ENCODE measurements at regions not wholly inside any gene's neighbourhood (a gene's known extent, or its start where the extent isn't known, plus 50 kb on each side); places are given as distances from the start of the nearest gene placed in this dataset.
A peak's percentile ranks its signal among the peaks of the same experiment; 100 is the strongest.

DNA sequence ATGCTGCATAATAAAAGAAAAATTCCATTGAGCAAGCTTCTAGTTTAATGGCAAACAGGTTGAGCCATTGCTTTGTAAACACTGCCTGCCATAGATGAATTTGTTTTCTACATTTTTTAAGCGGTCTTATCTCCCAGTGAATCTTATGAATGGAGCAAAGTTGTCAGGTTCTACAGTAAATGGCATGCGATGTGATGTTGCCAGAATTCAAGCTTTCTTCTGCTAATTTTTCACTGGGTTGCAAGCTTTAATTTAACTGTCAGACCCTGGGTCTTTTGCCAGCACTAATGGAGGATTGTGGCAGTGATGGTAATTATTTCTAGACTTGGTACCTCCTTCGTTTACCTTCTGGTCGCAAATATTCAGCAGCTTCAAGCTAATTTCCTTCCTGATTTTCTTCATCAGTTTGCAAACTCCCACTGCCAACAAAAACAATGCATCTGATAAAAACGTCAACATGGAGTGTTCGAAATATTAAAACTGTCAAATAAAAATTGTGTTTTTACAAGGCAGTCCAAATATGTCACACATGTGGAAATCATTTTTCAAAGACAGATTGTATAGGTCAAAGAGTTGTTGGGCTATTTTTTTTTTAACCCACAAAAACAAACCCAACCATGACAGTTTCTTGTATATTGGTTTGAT, 274.2 kb upstream of the ERCC4 start:
- Histone ChIP-seq H4K20me1 (replicated peaks; ENCODE audit: control insufficient read depth, insufficient read depth, low read length) (no peaks in the 10 kb centered on the region), H3K36me3 (ENCODE audit: control insufficient read depth, insufficient read depth, low read length) (no peaks in the 10 kb centered on the region), H3K79me2 (ENCODE audit: control insufficient read depth, insufficient read depth, low read length) (no peaks in the 10 kb centered on the region), H3K4me1 (replicated peaks in 1 of 2; ENCODE audit: control insufficient read depth in 2 of 2, insufficient read depth in 2 of 2, low read length in 2 of 2) (no peaks in the 10 kb centered on the region), H3K9ac (ENCODE audit: insufficient read depth in 1 of 2, low read depth in 2 of 2, low read length in 2 of 2) (no peak overlapping the region), H3K9me1 (ENCODE audit: control insufficient read depth, insufficient read depth, low read length) (no peaks in the 10 kb centered on the region), H3K27ac (ENCODE audit: extremely low read depth, low read depth, low read length) (no peak overlapping the region), H3K4me2 (ENCODE audit: insufficient read depth, low read length) (no peak overlapping the region), H3K4me3 (no peak overlapping the region), H3K9me3 (replicated peaks; ENCODE audit: control insufficient read depth, insufficient read depth, low read depth, low read length) (no peaks in the 10 kb centered on the region), H3K27me3 (ENCODE audit: control insufficient read depth in 2 of 2, insufficient read depth in 2 of 2, low read length in 2 of 2) (peaks cover 0 to 4% of the 10 kb centered on the region in 2 experiments; a peak in 2 of 5 replicates), H2AFZ (ENCODE audit: low read depth, low read length) (no peak overlapping the region)
- ChIA-PET CTCF (ENCODE audit: low intra/inter-chr PET ratio) (no interaction called here), POLR2A (no interaction called here)
- DNase-seq (ENCODE audit: extremely low read depth in 1 of 4, low spot score in 3 of 4) (no peak), ATAC-seq (no peak), FAIRE-seq (no peak)
- intact Hi-C loops (cut with micrococcal nuclease) (no loop called here), in situ Hi-C loops (cut with MboI) (no loop called here)
- WGBS (ENCODE audit: insufficient coverage, low coverage, missing lambda C conversion rate): 0% methylated on average over 6 of the region's 6 CpGs
- no TSS peak for BruUV-seq (replicated peaks)
- TF ChIP-seq ZNF134 (CRISPR knock-in tag; conservative IDR thresholded peaks at IDR 0.05): no peak
- peak; percentile 2 for TF ChIP-seq RBM25 (IDR thresholded peaks at IDR 0.05; ENCODE audit: low read depth, low read length, severe bottlenecking)
- no peak for TF ChIP-seq NBN (IDR thresholded peaks at IDR 0.05; ENCODE audit: low read depth)

DNA sequence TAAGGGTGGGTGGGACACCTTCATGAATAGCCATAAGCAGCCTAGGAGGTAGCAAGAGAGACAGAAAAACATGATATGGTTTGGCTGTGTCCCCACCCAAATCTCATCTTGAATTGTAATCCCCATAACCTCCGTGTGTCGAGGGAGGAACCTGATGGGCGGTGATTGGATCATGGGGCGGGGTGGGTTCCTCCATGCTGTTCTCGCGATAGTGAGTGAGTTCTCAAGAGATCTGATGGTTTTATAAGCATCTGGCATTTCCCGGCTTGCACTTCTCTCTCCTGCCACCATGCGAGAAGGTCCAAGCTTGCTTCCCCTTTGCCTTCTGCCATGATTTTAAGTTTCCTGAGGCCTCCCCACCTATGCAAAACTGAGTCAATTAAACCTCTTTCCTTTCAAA, 259.1 kb upstream of the ERCC4 start:
- POLR2A ChIA-PET: no interaction called here
- H2AFZ ChIP-seq (ENCODE audit: low read depth, low read length): no peak overlapping the region
- CTCF ChIA-PET (ENCODE audit: low intra/inter-chr PET ratio): no interaction called here

More for the DNA sequence above, 259.1 kb upstream of the ERCC4 start:
- intact Hi-C loops (cut with micrococcal nuclease) (no loop called here), in situ Hi-C loops (cut with MboI) (no loop called here)
- Histone ChIP-seq H3K27me3 (ENCODE audit: control insufficient read depth in 2 of 2, insufficient read depth in 2 of 2, low read length in 2 of 2) (no peaks in the 10 kb centered on the region), H3K36me3 (ENCODE audit: control insufficient read depth, insufficient read depth, low read length) (no peaks in the 10 kb centered on the region), H3K9ac (ENCODE audit: insufficient read depth in 1 of 2, low read depth in 2 of 2, low read length in 2 of 2) (no peak overlapping the region), H3K9me3 (replicated peaks; ENCODE audit: control insufficient read depth, insufficient read depth, low read depth, low read length) (no peaks in the 10 kb centered on the region), H3K9me1 (ENCODE audit: control insufficient read depth, insufficient read depth, low read length) (no peaks in the 10 kb centered on the region), H3K4me1 (replicated peaks in 1 of 2; ENCODE audit: control insufficient read depth in 2 of 2, insufficient read depth in 2 of 2, low read length in 2 of 2) (no peaks in the 10 kb centered on the region), H3K4me2 (ENCODE audit: insufficient read depth, low read length) (no peak overlapping the region), H3K79me2 (ENCODE audit: control insufficient read depth, insufficient read depth, low read length) (no peaks in the 10 kb centered on the region), H4K20me1 (replicated peaks; ENCODE audit: control insufficient read depth, insufficient read depth, low read length) (no peaks in the 10 kb centered on the region), H3K27ac (ENCODE audit: extremely low read depth, low read depth, low read length) (no peak overlapping the region), H3K4me3 (no peak overlapping the region)
- DNase-seq (ENCODE audit: extremely low read depth in 1 of 4, low spot score in 3 of 4) (peak in 2 of 4 experiments; percentile 4 to 11), ATAC-seq (no peak), FAIRE-seq (no peak)
- 0% methylated on average over 8 of the region's 8 CpGs for WGBS (ENCODE audit: insufficient coverage, low coverage, missing lambda C conversion rate)
- TF ChIP-seq, protein P1, sequence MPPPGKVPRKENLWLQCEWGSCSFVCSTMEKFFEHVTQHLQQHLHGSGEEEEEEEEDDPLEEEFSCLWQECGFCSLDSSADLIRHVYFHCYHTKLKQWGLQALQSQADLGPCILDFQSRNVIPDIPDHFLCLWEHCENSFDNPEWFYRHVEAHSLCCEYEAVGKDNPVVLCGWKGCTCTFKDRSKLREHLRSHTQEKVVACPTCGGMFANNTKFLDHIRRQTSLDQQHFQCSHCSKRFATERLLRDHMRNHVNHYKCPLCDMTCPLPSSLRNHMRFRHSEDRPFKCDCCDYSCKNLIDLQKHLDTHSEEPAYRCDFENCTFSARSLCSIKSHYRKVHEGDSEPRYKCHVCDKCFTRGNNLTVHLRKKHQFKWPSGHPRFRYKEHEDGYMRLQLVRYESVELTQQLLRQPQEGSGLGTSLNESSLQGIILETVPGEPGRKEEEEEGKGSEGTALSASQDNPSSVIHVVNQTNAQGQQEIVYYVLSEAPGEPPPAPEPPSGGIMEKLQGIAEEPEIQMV (tag; conservative IDR thresholded peaks at IDR 0.05; ENCODE audit: low read depth): no peak
- TF ChIP-seq RBM25 (IDR thresholded peaks at IDR 0.05; ENCODE audit: low read depth, low read length, severe bottlenecking): peak; percentile 9
- peak; percentile 86 for TF ChIP-seq CHD2 (IDR thresholded peaks at IDR 0.05; ENCODE audit: low read depth, low read length)
- BruUV-seq (replicated peaks): no TSS peak
